Neural cell (in vitro differentiated cells): ENCODE measurements at regions not wholly inside any gene's neighbourhood (a gene's known extent, or its start where the extent isn't known, plus 50 kb on each side); places are given as distances from the start of the nearest gene placed in this dataset.

ENCODE experiments used
- EP300 ChIP-seq: fragments of 450-650 bp; conservative IDR thresholded peaks from 2 replicates; pipeline ENCODE4 v1.6.1; 2014; ENCODE audit warnings: antibody characterized with exemption, mild to moderate bottlenecking, moderate library complexity; ENCODE audit not compliant: poor library complexity, severe bottlenecking
- EZH2 ChIP-seq: fragments of 200-600, 300-800 bp; shearing (Covaris generic), sonication (generic); IDR thresholded peaks from 2 replicates; pipeline ENCODE4 v1.6.1; 2014; ENCODE audit warnings: antibody characterized with exemption, low read length, borderline replicate concordance, mild to moderate bottlenecking; ENCODE audit not compliant: insufficient read depth, poor library complexity, severe bottlenecking
- MXI1 ChIP-seq: fragments of 450-650 bp; conservative IDR thresholded peaks from 2 replicates; pipeline ENCODE4 v1.6.1; 2014; ENCODE audit warnings: antibody characterized with exemption, mild to moderate bottlenecking; ENCODE audit not compliant: poor library complexity, severe bottlenecking
- POLR2AphosphoS5 ChIP-seq: IDR thresholded peaks from 2 replicates; pipeline ENCODE4 v1.6.1; 2012
- RAD21 ChIP-seq: fragments of 450-650 bp; conservative IDR thresholded peaks from 2 replicates; pipeline ENCODE4 v1.6.1; 2014; ENCODE audit warnings: antibody characterized with exemption, mild to moderate bottlenecking, moderate library complexity
- TAF1 ChIP-seq: IDR thresholded peaks from 2 replicates; pipeline ENCODE4 v1.6.1; 2012; ENCODE audit warnings: low read depth
- TF ChIP-seq, protein P1 (sequence below): fragments of 450-650 bp; IDR thresholded peaks from 2 replicates; pipeline ENCODE4 v1.5.1; 2014; ENCODE audit warnings: antibody characterized with exemption, mild to moderate bottlenecking, moderate library complexity; ENCODE audit not compliant: poor library complexity, severe bottlenecking
- TF ChIP-seq, protein P2 (sequence below): IDR thresholded peaks from 2 replicates; pipeline ENCODE4 v1.6.1; 2012; ENCODE audit warnings: borderline replicate concordance

DNA sequence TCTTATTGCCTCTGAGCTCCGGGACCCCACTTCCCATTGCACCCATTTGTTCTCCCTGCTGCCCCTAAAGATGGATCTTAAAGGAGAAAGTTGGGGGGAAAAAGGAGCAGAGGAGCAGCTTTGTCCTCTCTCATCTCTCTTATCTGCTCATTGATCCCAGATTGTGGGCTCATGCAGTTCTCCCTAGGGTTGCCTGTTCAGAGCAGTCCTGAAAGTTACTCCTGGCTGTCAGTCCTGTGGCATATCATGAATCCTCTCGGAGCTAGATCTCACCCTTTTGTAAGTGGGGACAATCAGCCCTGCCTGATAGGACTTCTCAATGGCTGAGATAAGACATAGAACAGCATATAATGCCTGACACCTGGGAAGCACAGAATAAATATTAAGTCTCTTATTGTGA, 440.3 kb downstream of the IRS2 start:
- TF ChIP-seq, protein P1, sequence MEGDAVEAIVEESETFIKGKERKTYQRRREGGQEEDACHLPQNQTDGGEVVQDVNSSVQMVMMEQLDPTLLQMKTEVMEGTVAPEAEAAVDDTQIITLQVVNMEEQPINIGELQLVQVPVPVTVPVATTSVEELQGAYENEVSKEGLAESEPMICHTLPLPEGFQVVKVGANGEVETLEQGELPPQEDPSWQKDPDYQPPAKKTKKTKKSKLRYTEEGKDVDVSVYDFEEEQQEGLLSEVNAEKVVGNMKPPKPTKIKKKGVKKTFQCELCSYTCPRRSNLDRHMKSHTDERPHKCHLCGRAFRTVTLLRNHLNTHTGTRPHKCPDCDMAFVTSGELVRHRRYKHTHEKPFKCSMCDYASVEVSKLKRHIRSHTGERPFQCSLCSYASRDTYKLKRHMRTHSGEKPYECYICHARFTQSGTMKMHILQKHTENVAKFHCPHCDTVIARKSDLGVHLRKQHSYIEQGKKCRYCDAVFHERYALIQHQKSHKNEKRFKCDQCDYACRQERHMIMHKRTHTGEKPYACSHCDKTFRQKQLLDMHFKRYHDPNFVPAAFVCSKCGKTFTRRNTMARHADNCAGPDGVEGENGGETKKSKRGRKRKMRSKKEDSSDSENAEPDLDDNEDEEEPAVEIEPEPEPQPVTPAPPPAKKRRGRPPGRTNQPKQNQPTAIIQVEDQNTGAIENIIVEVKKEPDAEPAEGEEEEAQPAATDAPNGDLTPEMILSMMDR: no peak
- TF ChIP-seq EP300 (no peak), EZH2 (no peak), TAF1 (no peak), POLR2AphosphoS5 (no peak), RAD21 (no peak), MXI1 (no peak)
- TF ChIP-seq, protein P2, sequence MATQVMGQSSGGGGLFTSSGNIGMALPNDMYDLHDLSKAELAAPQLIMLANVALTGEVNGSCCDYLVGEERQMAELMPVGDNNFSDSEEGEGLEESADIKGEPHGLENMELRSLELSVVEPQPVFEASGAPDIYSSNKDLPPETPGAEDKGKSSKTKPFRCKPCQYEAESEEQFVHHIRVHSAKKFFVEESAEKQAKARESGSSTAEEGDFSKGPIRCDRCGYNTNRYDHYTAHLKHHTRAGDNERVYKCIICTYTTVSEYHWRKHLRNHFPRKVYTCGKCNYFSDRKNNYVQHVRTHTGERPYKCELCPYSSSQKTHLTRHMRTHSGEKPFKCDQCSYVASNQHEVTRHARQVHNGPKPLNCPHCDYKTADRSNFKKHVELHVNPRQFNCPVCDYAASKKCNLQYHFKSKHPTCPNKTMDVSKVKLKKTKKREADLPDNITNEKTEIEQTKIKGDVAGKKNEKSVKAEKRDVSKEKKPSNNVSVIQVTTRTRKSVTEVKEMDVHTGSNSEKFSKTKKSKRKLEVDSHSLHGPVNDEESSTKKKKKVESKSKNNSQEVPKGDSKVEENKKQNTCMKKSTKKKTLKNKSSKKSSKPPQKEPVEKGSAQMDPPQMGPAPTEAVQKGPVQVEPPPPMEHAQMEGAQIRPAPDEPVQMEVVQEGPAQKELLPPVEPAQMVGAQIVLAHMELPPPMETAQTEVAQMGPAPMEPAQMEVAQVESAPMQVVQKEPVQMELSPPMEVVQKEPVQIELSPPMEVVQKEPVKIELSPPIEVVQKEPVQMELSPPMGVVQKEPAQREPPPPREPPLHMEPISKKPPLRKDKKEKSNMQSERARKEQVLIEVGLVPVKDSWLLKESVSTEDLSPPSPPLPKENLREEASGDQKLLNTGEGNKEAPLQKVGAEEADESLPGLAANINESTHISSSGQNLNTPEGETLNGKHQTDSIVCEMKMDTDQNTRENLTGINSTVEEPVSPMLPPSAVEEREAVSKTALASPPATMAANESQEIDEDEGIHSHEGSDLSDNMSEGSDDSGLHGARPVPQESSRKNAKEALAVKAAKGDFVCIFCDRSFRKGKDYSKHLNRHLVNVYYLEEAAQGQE: no peak
